ENCODE measurements at regions not wholly inside any gene's neighbourhood (a gene's known extent, or its start where the extent isn't known, plus 50 kb on each side); places are given as distances from the start of the nearest gene placed in this dataset.
A peak's percentile ranks its signal among the peaks of the same experiment; 100 is the strongest.

- DNase-seq (ENCODE audit: low read depth): no peak
- H3K4me3 ChIP-seq (ENCODE audit: low read depth, low read length): no peak overlapping the region
These were observed 1009.7 kb upstream of the GJE1 start for GRCh38 chr6:141123049-141123448.

GRCh38 chr6:141118991-141119390, 1013.7 kb upstream of the GJE1 start:
- TF ChIP-seq CTCF (IDR thresholded peaks at IDR 0.05; ENCODE audit: low read depth, low read length) (no peak), MAX (IDR thresholded peaks at IDR 0.05; ENCODE audit: low read depth, low read length) (no peak), MYC (IDR thresholded peaks at IDR 0.05; ENCODE audit: low read depth, low read length) (no peak), POLR2A (IDR thresholded peaks at IDR 0.05; ENCODE audit: extremely low read depth, insufficient read length) (no peak)
- no peak overlapping the region for H3K4me3 ChIP-seq (ENCODE audit: low read depth, low read length)
- DNase-seq (ENCODE audit: low read depth): no peak

More at GRCh38 chr6:141123049-141123448, 1009.7 kb upstream of the GJE1 start:
- TF ChIP-seq MYC (IDR thresholded peaks at IDR 0.05; ENCODE audit: low read depth, low read length) (no peak), MAX (IDR thresholded peaks at IDR 0.05; ENCODE audit: low read depth, low read length) (no peak), POLR2A (IDR thresholded peaks at IDR 0.05; ENCODE audit: extremely low read depth, insufficient read length) (no peak), CTCF (IDR thresholded peaks at IDR 0.05; ENCODE audit: low read depth, low read length) (no peak)

- no peak for DNase-seq (ENCODE audit: low read depth)
- TF ChIP-seq MAX (IDR thresholded peaks at IDR 0.05; ENCODE audit: low read depth, low read length) (no peak), MYC (IDR thresholded peaks at IDR 0.05; ENCODE audit: low read depth, low read length) (no peak), CTCF (IDR thresholded peaks at IDR 0.05; ENCODE audit: low read depth, low read length) (no peak), POLR2A (IDR thresholded peaks at IDR 0.05; ENCODE audit: extremely low read depth, insufficient read length) (no peak)
- no peak overlapping the region for H3K4me3 ChIP-seq (ENCODE audit: low read depth, low read length)
These were observed 1014.9 kb upstream of the GJE1 start for GRCh38 chr6:141117874-141118273.

GRCh38 chr6:141110481-141110880, 1022.2 kb upstream of the GJE1 start:
- no peak overlapping the region for H3K4me3 ChIP-seq (ENCODE audit: low read depth, low read length)
- no peak for DNase-seq (ENCODE audit: low read depth)

GRCh38 chr6:141107591-141108160, 1025.0 kb upstream of the GJE1 start:
- H3K4me3 ChIP-seq (ENCODE audit: low read depth, low read length): no peak overlapping the region
- peak; percentile 17 for DNase-seq (ENCODE audit: low read depth)
- no peak for TF ChIP-seq MYC (IDR thresholded peaks at IDR 0.05; ENCODE audit: low read depth, low read length)
- TF ChIP-seq POLR2A (IDR thresholded peaks at IDR 0.05; ENCODE audit: extremely low read depth, insufficient read length): no peak
- no peak for TF ChIP-seq MAX (IDR thresholded peaks at IDR 0.05; ENCODE audit: low read depth, low read length)
- TF ChIP-seq CTCF (IDR thresholded peaks at IDR 0.05; ENCODE audit: low read depth, low read length): no peak

More at GRCh38 chr6:141110481-141110880, 1022.2 kb upstream of the GJE1 start:
- TF ChIP-seq MAX (IDR thresholded peaks at IDR 0.05; ENCODE audit: low read depth, low read length): no peak
- no peak for TF ChIP-seq POLR2A (IDR thresholded peaks at IDR 0.05; ENCODE audit: extremely low read depth, insufficient read length)
- no peak for TF ChIP-seq MYC (IDR thresholded peaks at IDR 0.05; ENCODE audit: low read depth, low read length)
- TF ChIP-seq CTCF (IDR thresholded peaks at IDR 0.05; ENCODE audit: low read depth, low read length): no peak
